GM18502 (cell line): ENCODE measurements at regions not wholly inside any gene's neighbourhood (a gene's known extent, or its start where the extent isn't known, plus 50 kb on each side); places are given as distances from the start of the nearest gene placed in this dataset.
"Not testable (repeated sequence)": the region's sequence is repeated elsewhere in the genome, so short reads cannot be mapped to it uniquely, and the experiment has no call there.

Experiments
- ATAC-seq: cut with Tn5 transposase; IDR thresholded peaks from one replicate; pipeline ENCODE4 v1.9.1; 2021; ENCODE audit warnings: mild to moderate bottlenecking; ENCODE audit not compliant: unreplicated experiment, poor library complexity

- ATAC-seq, result not testable (repeated sequence)
Observed at GRCh38 chr5:134471858-134472449, 53.5 kb upstream of the JADE2 start.

- ATAC-seq, result no peak
Observed at GRCh38 chr5:134468921-134469400, 56.5 kb upstream of the JADE2 start.

- ATAC-seq, result no peak
Observed at GRCh38 chr5:134467231-134467630, 55.5 kb upstream of the CDKN2AIPNL start.

- peak; percentile 44 for ATAC-seq
Observed at GRCh38 chr5:134466241-134467069, 54.8 kb upstream of the CDKN2AIPNL start.

- ATAC-seq, result peak; percentile 80
Observed at GRCh38 chr5:134465816-134466240, 54.1 kb upstream of the CDKN2AIPNL start.

- ATAC-seq, result peak; percentile 39
Observed at GRCh38 chr5:134464988-134465815, 53.5 kb upstream of the CDKN2AIPNL start.

- no peak for ATAC-seq
Observed at GRCh38 chr5:134463991-134464760, 52.5 kb upstream of the CDKN2AIPNL start.

GRCh38 chr5:134463176-134463720 is 51.6 kb upstream of the CDKN2AIPNL start:
- no peak for ATAC-seq

GRCh38 chr5:134462761-134463160 is 51.1 kb upstream of the CDKN2AIPNL start:
- no peak for ATAC-seq

- ATAC-seq, result no peak
Observed at GRCh38 chr5:134462047-134462575, 50.4 kb upstream of the CDKN2AIPNL start.
